Right lobe of liver (tissue), 6 donors: ENCODE measurements at regions not wholly inside any gene's neighbourhood (a gene's known extent, or its start where the extent isn't known, plus 50 kb on each side); places are given as distances from the start of the nearest gene placed in this dataset.
"Not testable (repeated sequence)": the region's sequence is repeated elsewhere in the genome, so short reads cannot be mapped to it uniquely, and the experiment has no call there.

Experiments used
- ATAC-seq, 4 donors: fragments of 200-7000 bp; cut with Tn5 transposase; one replicate each; pipeline ENCODE4 v1.9.1; 2020; ENCODE audit warnings: mild to moderate bottlenecking in 4 of 4, moderate library complexity in 4 of 4
- DNase-seq, 3 donors: peaks; one replicate each; pipeline ENCODE4 v3.0.0-alpha.2; 2020
- H3K27ac ChIP-seq, 3 donors: fragments of 200-600 bp; one replicate each; pipeline ENCODE4 v1.8.0; 2022
- H3K27me3 ChIP-seq, 2 donors: fragments of 200-600 bp; one replicate each; pipeline ENCODE4 v1.8.0; 2022
- H3K36me3 ChIP-seq, 4 donors: fragments of 200-600 bp; sonication (generic) in 1 of 4; one replicate each; pipeline versions ENCODE4 v1.5.1 to v1.8.0; 2017 to 2022; ENCODE audit warnings: control low read depth in 1 of 4
- H3K4me1 ChIP-seq, 4 donors: fragments of 200-600 bp; sonication (generic) in 1 of 4; one replicate each; pipeline versions ENCODE4 v1.5.1 to v1.8.0; 2017 to 2022; ENCODE audit warnings: control low read depth in 1 of 4
- H3K4me3 ChIP-seq, 3 donors: fragments of 200-600 bp; one replicate each; pipeline ENCODE4 v1.8.0; 2022
- H3K9me3 ChIP-seq, 4 donors: fragments of 200-600 bp; sonication (generic) in 1 of 4; one replicate each; pipeline versions ENCODE4 v1.5.1 to v1.8.0; 2017 to 2022; ENCODE audit warnings: control low read depth in 1 of 4
- CTCF ChIP-seq, 4 donors: fragments of 200-600 bp in 3 of 4; fragments of 450-650 bp in 1 of 4; IDR thresholded peaks; one replicate each; pipeline versions ENCODE4 v1.5.1 to v1.8.0; 2016 to 2022; ENCODE audit warnings: antibody characterized with exemption in 4 of 4, mild to moderate bottlenecking in 2 of 4
- POLR2A ChIP-seq: fragments of 450-650 bp; IDR thresholded peaks from one replicate; pipeline ENCODE4 v1.6.1; 2017; ENCODE audit warnings: antibody characterized with exemption, mild to moderate bottlenecking
- WGBS: methylation state at CpG from one replicate; pipeline ENCODE4 v1.1.6; 2018; ENCODE audit warnings: low coverage, low lambda C conversion rate; ENCODE audit not compliant: insufficient coverage; ENCODE audit errors: missing lambda C conversion rate; 5-methylcytosine and 5-hydroxymethylcytosine counted together
- intact Hi-C, 2 donors: fragments of 100-400 bp; cut with DNase I; formaldehyde crosslinking; loops; one replicate each; pipeline versions ENCODE4 v1.11.2 to v1.14.1; 2022
- donor health status: DM: no; HTN: yes; CAD: no.
- donor health status: DM: no; HTN: no; CAD: no.
- donor health status: DM: no; HTN: no; CAD: no.
- donor health status: DM: no; HTN: yes; CAD: no.
- donor health status: DM: no; HTN: yes; CAD: no.

GRCh38 chr6:114824409-114824808, 481.6 kb upstream of the HS3ST5 start:
- TF ChIP-seq POLR2A (no peak), CTCF (IDR thresholded peaks at IDR 0.05) (no peak)
- no peaks in the 10 kb centered on the region for H3K9me3 ChIP-seq
- no peaks in the 10 kb centered on the region for H3K27me3 ChIP-seq
- no peaks in the 10 kb centered on the region for H3K4me1 ChIP-seq
- no peaks in the 10 kb centered on the region for H3K36me3 ChIP-seq
- WGBS = 63% methylated on average over 1 of the region's 1 CpG
- intact Hi-C loops = no loop called here
- no peak for ATAC-seq
- DNase-seq = no peak
- H3K27ac ChIP-seq = no peak overlapping the region
- H3K4me3 ChIP-seq = no peak overlapping the region

GRCh38 chr6:114816678-114817077, 473.9 kb upstream of the HS3ST5 start:
- H3K4me3 ChIP-seq = no peak overlapping the region
- no peak overlapping the region for H3K27ac ChIP-seq
- H3K9me3 ChIP-seq = no peaks in the 10 kb centered on the region
- H3K36me3 ChIP-seq = no peaks in the 10 kb centered on the region
- TF ChIP-seq POLR2A = no peak
- intact Hi-C loops = no loop called here
- ATAC-seq (no peak), DNase-seq (no peak)
- no peaks in the 10 kb centered on the region for H3K27me3 ChIP-seq
- no peaks in the 10 kb centered on the region for H3K4me1 ChIP-seq

- ATAC-seq = no peak
- intact Hi-C loops = no loop called here
- Histone ChIP-seq H3K9me3 (no peaks in the 10 kb centered on the region), H3K36me3 (no peaks in the 10 kb centered on the region), H3K4me1 (no peaks in the 10 kb centered on the region), H3K27me3 (no peaks in the 10 kb centered on the region), H3K27ac (no peak overlapping the region), H3K4me3 (no peak overlapping the region)
- TF ChIP-seq POLR2A = no peak
- TF ChIP-seq CTCF (IDR thresholded peaks at IDR 0.05) = no peak
- WGBS = 33% methylated on average over 3 of the region's 3 CpGs
- DNase-seq = no peak
Measured at GRCh38 chr6:114810468-114810867, 467.6 kb upstream of the HS3ST5 start.

GRCh38 chr6:114805426-114805825, 462.6 kb upstream of the HS3ST5 start:
- H3K4me3 ChIP-seq, H3K9me3 ChIP-seq, H3K4me1 ChIP-seq, H3K27me3 ChIP-seq, H3K27ac ChIP-seq, ATAC-seq, H3K36me3 ChIP-seq, intact Hi-C loops: not testable (repeated sequence)
- DNase-seq = peak in 1 of 3 donors; percentile 26
- whole genome bisulfite sequencing = 63% methylated on average over 7 of the region's 12 CpGs

GRCh38 chr6:114796576-114796975, 453.8 kb upstream of the HS3ST5 start:
- Histone ChIP-seq H3K36me3 (no peaks in the 10 kb centered on the region), H3K4me3 (no peak overlapping the region), H3K4me1 (no peaks in the 10 kb centered on the region), H3K27ac (no peak overlapping the region), H3K9me3 (no peaks in the 10 kb centered on the region), H3K27me3 (no peaks in the 10 kb centered on the region)
- 45% methylated on average over 4 of the region's 4 CpGs for WGBS
- ATAC-seq (no peak), DNase-seq (no peak)
- TF ChIP-seq CTCF (IDR thresholded peaks at IDR 0.05) = no peak
- no peak for TF ChIP-seq POLR2A
- intact Hi-C loops = no loop called here

- no peaks in the 10 kb centered on the region for H3K4me1 ChIP-seq
- DNase-seq (no peak), ATAC-seq (no peak)
- H3K9me3 ChIP-seq = no peaks in the 10 kb centered on the region
- no peaks in the 10 kb centered on the region for H3K36me3 ChIP-seq
- H3K27ac ChIP-seq = no peak overlapping the region
- intact Hi-C loops = no loop called here
- H3K27me3 ChIP-seq = no peaks in the 10 kb centered on the region
- TF ChIP-seq CTCF (IDR thresholded peaks at IDR 0.05) (no peak), POLR2A (no peak)
- no peak overlapping the region for H3K4me3 ChIP-seq
Measured at GRCh38 chr6:114793428-114793827, 450.6 kb upstream of the HS3ST5 start.
